Panc1 (cell line): ENCODE measurements at regions not wholly inside any gene's neighbourhood (a gene's known extent, or its start where the extent isn't known, plus 50 kb on each side); places are given as distances from the start of the nearest gene placed in this dataset.

ENCODE experiments used
- CTCF ChIP-seq: fragments of 450-650 bp; IDR thresholded peaks from 2 replicates; pipeline ENCODE4 v1.5.1; 2017; ENCODE audit warnings: mild to moderate bottlenecking
- POLR2AphosphoS5 ChIP-seq: IDR thresholded peaks from 2 replicates; pipeline ENCODE4 v1.6.1; 2012; ENCODE audit warnings: mild to moderate bottlenecking, low read depth, low read length, moderate library complexity

- TF ChIP-seq CTCF (no peak), POLR2AphosphoS5 (no peak)
Measured at GRCh38 chr5:54621048-54621447, 103.5 kb downstream of the SNX18 start.
